Lung (tissue), 11 donors: ENCODE measurements at regions not wholly inside any gene's neighbourhood (a gene's known extent, or its start where the extent isn't known, plus 50 kb on each side); places are given as distances from the start of the nearest gene placed in this dataset.
"Not testable (repeated sequence)": the region's sequence is repeated elsewhere in the genome, so short reads cannot be mapped to it uniquely, and the experiment has no call there.

Experiments
- ATAC-seq: fragments of 200-7000 bp; cut with Tn5 transposase; one replicate; pipeline ENCODE4 v1.9.1; 2020; ENCODE audit warnings: moderate number of reproducible peaks; ENCODE audit not compliant: insufficient read depth, low FRiP score
- DNase-seq, 3 donors: peaks; one replicate each; pipeline ENCODE4 v3.0.0-alpha.2; 2013 to 2017
- H3K27ac ChIP-seq, 2 donors: one replicate each; pipeline ENCODE4 v1.5.1; 2013; ENCODE audit warnings: mild to moderate bottlenecking in 2 of 2, moderate library complexity in 2 of 2, control low read depth in 1 of 2, inconsistent platforms in 1 of 2, low read depth in 1 of 2, low read length in 1 of 2
- H3K27me3 ChIP-seq, 3 donors: one replicate each; pipeline ENCODE4 v1.5.1; 2013; ENCODE audit warnings: low read length in 2 of 3; ENCODE audit not compliant: control insufficient read depth in 3 of 3, insufficient read depth in 3 of 3
- H3K36me3 ChIP-seq, 4 donors: one replicate each; pipeline ENCODE4 v1.5.1; 2013; ENCODE audit warnings: low read length in 4 of 4, mild to moderate bottlenecking in 1 of 4, moderate library complexity in 1 of 4; ENCODE audit not compliant: control insufficient read depth in 4 of 4, insufficient read depth in 4 of 4
- H3K4me1 ChIP-seq, 5 donors: one replicate each; pipeline ENCODE4 v1.5.1; 2013; ENCODE audit warnings: low read length in 5 of 5, mild to moderate bottlenecking in 2 of 5, moderate library complexity in 1 of 5; ENCODE audit not compliant: control insufficient read depth in 5 of 5, insufficient read depth in 5 of 5
- H3K4me3 ChIP-seq: one replicate; pipeline ENCODE4 v1.5.1; 2013; ENCODE audit warnings: mild to moderate bottlenecking, control low read depth, moderate library complexity
- H3K9ac ChIP-seq, 2 donors: one replicate each; pipeline ENCODE4 v1.5.1; 2013; ENCODE audit warnings: low read length in 2 of 2, control low read depth in 1 of 2; ENCODE audit not compliant: insufficient read depth in 1 of 2
- H3K9me3 ChIP-seq, 4 donors: one replicate each; pipeline ENCODE4 v1.5.1; 2013; ENCODE audit warnings: low read length in 3 of 4, mild to moderate bottlenecking in 1 of 4, moderate library complexity in 1 of 4; ENCODE audit not compliant: control insufficient read depth in 4 of 4, insufficient read depth in 3 of 4
- WGBS, 2 donors: extraction: QIAGEN DNeasy Blood & Tissue Kit; methylation state at CpG; one replicate each; pipeline ENCODE4 v1.1.7; 2013; 5-methylcytosine and 5-hydroxymethylcytosine counted together
- TF ChIP-seq, protein P1 (sequence below): IDR thresholded peaks from 2 replicates; pipeline ENCODE4 v1.5.1; 2012; ENCODE audit warnings: mild to moderate bottlenecking; ENCODE audit errors: control extremely low read depth, extremely low read depth
- donor health status: control.
- donor health status: control.
- donor health status: Bipolar disorder and iron deficiency.
- donor health status: healthy.
- donor health status: DM: yes; HTN: yes; CAD: no.

DNA sequence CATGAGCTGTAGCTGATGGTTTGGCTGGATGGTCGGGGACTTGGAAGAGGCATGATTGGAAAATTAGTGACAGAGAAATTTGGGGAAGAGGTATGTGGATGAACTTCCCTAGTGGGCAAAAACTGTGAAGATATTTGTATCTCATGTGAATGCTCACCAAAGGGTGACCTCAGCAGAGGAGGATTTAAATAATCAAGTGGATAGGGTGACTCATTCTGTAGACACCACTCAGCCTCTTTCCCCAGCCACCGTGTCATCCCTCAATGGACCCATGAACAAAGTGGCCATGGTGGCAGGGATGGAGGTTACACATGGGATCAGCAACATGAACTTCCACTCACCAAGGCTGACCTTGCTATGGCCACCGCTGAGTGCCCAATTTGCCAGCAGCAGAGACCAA lies 60.8 kb upstream of the KRAS start:
- Histone ChIP-seq H3K36me3 (no peaks in the 10 kb centered on the region), H3K27me3 (no peaks in the 10 kb centered on the region), H3K9ac (no peak overlapping the region), H3K4me1 (no peaks in the 10 kb centered on the region), H3K9me3 (no peaks in the 10 kb centered on the region), H3K27ac (no peak overlapping the region), H3K4me3 (no peak overlapping the region)
- ATAC-seq (no peak), DNase-seq (no peak)
- TF ChIP-seq, protein P1, sequence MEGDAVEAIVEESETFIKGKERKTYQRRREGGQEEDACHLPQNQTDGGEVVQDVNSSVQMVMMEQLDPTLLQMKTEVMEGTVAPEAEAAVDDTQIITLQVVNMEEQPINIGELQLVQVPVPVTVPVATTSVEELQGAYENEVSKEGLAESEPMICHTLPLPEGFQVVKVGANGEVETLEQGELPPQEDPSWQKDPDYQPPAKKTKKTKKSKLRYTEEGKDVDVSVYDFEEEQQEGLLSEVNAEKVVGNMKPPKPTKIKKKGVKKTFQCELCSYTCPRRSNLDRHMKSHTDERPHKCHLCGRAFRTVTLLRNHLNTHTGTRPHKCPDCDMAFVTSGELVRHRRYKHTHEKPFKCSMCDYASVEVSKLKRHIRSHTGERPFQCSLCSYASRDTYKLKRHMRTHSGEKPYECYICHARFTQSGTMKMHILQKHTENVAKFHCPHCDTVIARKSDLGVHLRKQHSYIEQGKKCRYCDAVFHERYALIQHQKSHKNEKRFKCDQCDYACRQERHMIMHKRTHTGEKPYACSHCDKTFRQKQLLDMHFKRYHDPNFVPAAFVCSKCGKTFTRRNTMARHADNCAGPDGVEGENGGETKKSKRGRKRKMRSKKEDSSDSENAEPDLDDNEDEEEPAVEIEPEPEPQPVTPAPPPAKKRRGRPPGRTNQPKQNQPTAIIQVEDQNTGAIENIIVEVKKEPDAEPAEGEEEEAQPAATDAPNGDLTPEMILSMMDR: no peak
- 65 to 78% methylated on average over 3 of the region's 3 CpGs for WGBS, 2 donors

DNA sequence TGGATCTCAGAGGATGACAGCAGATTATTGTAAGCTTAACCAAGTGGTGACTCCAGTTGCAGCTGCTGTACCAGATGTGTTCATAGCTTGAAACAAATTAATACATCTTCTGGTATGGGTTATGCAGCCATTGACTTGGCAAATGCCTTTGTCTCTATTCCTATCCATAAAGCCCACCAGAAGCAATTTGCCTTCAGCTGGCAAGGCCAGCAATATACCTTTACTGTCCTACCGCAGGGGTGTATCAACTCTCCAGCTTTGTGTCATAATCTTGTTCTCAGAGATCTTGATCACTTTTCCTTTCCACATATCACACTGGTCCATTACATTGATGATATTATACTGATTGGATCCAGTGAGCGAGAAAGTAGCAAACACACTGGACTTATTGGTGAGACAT lies 59.3 kb upstream of the KRAS start:
- 96 to 98% methylated on average over 2 of the region's 2 CpGs for WGBS, 2 donors
- not testable (repeated sequence) for H3K9me3 ChIP-seq, DNase-seq, H3K9ac ChIP-seq, H3K27ac ChIP-seq, H3K27me3 ChIP-seq, H3K4me1 ChIP-seq, H3K4me3 ChIP-seq, H3K36me3 ChIP-seq, ATAC-seq

DNA sequence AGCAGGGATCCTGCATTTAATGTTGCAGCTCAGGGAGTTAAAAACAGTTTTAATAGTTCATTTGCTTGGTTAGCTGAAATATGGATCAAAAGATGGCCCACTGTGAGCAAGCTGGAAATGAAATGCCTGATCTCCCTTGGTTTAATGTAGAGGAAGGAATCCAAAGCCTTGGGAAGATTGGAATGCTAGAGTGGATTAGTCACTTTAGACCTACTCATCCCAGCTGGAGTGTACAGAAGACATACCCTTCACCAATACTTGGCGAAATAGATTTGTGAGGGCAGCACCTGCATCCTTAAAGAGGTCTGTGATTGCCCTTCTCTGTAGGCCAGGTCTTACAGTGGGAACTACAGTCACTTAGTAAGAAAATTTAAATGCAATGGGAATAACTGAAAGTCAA lies 58.0 kb upstream of the KRAS start:
- no peak overlapping the region for H3K9ac ChIP-seq
- H3K27me3 ChIP-seq: no peaks in the 10 kb centered on the region
- no peaks in the 10 kb centered on the region for H3K9me3 ChIP-seq
- TF ChIP-seq, protein P1: no peak
- no peak for DNase-seq
- H3K4me3 ChIP-seq: no peak overlapping the region
- ATAC-seq: no peak
- 81 to 91% methylated on average over 1 of the region's 1 CpG for WGBS, 2 donors
- H3K27ac ChIP-seq: no peak overlapping the region
- no peaks in the 10 kb centered on the region for H3K4me1 ChIP-seq
- no peaks in the 10 kb centered on the region for H3K36me3 ChIP-seq

DNA sequence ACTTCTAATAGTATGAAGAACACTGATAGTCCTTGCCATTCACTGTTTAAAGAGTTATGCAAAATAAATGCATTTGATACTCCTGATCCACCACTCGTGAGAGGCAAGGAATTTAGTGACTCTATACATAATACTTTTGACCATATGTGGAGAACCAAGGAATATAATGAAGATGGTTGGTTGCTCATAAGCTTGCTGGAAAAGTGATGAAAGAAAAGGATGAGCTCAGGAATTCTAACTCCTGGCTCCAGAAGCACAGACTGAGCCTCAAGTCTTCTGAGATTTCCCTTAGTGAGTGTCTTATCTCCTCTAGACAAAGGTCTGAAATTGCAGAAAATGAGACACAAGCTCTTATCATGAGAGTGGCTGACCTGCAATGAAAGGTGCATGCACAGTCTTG lies 57.1 kb upstream of the KRAS start:
- Histone ChIP-seq H3K9ac (no peak overlapping the region), H3K27me3 (no peaks in the 10 kb centered on the region), H3K9me3 (peaks cover 0 to 2% (median 0%) of the 10 kb centered on the region in 4 donors), H3K4me3 (no peak overlapping the region), H3K27ac (no peak overlapping the region), H3K36me3 (no peaks in the 10 kb centered on the region), H3K4me1 (no peaks in the 10 kb centered on the region)
- ATAC-seq (no peak), DNase-seq (no peak)
- WGBS, 2 donors: 70 to 88% methylated on average over 1 of the region's 1 CpG
- TF ChIP-seq, protein P1: no peak
